H1 (cell line): ENCODE measurements at regions not wholly inside any gene's neighbourhood (a gene's known extent, or its start where the extent isn't known, plus 50 kb on each side); places are given as distances from the start of the nearest gene placed in this dataset.

Experiments
- ATF3 ChIP-seq: IDR thresholded peaks from 2 replicates; pipeline ENCODE4 v1.6.1; 2011; ENCODE audit warnings: low read depth, mild to moderate bottlenecking, low read length; ENCODE audit not compliant: insufficient read depth
- BRCA1 ChIP-seq: IDR thresholded peaks from 2 replicates; pipeline ENCODE4 v1.6.1; 2012; ENCODE audit warnings: low read depth, low read length, improper control_type of control experiment
- CTCF ChIP-seq, 3 experiments: IDR thresholded peaks; 1 replicate in 2 of 3; 2 replicates in 1 of 3; pipeline versions ENCODE4 v1.5.1 to v1.6.1; 2011; ENCODE audit warnings: low read length in 3 of 3, mild to moderate bottlenecking in 3 of 3, inconsistent platforms in 2 of 3, low read depth in 1 of 3, moderate library complexity in 1 of 3; ENCODE audit not compliant: insufficient read depth in 1 of 3; ENCODE audit errors: control extremely low read depth in 1 of 3
- MAX ChIP-seq: IDR thresholded peaks from 2 replicates; pipeline ENCODE4 v1.6.1; 2012; ENCODE audit warnings: inconsistent platforms
- RFX5 ChIP-seq: IDR thresholded peaks from 2 replicates; pipeline ENCODE4 v1.6.1; 2011; ENCODE audit warnings: low read depth, low read length, improper control_type of control experiment, borderline replicate concordance
- TCF12 ChIP-seq: IDR thresholded peaks from 2 replicates; pipeline ENCODE4 v1.6.1; 2011; ENCODE audit warnings: low read depth, mild to moderate bottlenecking, low read length

- TF ChIP-seq CTCF (IDR thresholded peaks at IDR 0.05; ENCODE audit: control extremely low read depth in 1 of 3, insufficient read depth in 1 of 3, low read depth in 1 of 3, low read length in 3 of 3): no peak
- no peak for TF ChIP-seq ATF3
- TF ChIP-seq MAX: no peak
- TF ChIP-seq BRCA1: no peak
- no peak for TF ChIP-seq TCF12
- no peak for TF ChIP-seq RFX5
Observed at GRCh38 chr1:181386340-181386739, 97.0 kb upstream of the CACNA1E start.
